Mesothelial cell of epicardium (in vitro differentiated cells): ENCODE measurements at regions not wholly inside any gene's neighbourhood (a gene's known extent, or its start where the extent isn't known, plus 50 kb on each side); places are given as distances from the start of the nearest gene placed in this dataset.

Experiments
- DNase-seq, 2 experiments: peaks; one replicate each; pipeline ENCODE4 v3.0.0; 2021; ENCODE audit warnings: low spot score in 2 of 2; ENCODE audit not compliant: unreplicated experiment in 2 of 2
- H3K27ac Mint-ChIP-seq: 2 replicates; pipeline ENCODE4 v1.8.0; 2021; ENCODE audit warnings: mixed read lengths
- H3K27me3 Mint-ChIP-seq: 2 replicates; pipeline ENCODE4 v1.8.0; 2021; ENCODE audit warnings: low read depth, mixed read lengths
- H3K36me3 Mint-ChIP-seq: 2 replicates; pipeline ENCODE4 v1.8.0; 2021; ENCODE audit warnings: mixed read lengths
- H3K4me1 Mint-ChIP-seq: 2 replicates; pipeline ENCODE4 v1.8.0; 2021; ENCODE audit warnings: mixed read lengths
- H3K4me3 Mint-ChIP-seq: 2 replicates; pipeline ENCODE4 v1.8.0; 2021; ENCODE audit warnings: mild to moderate bottlenecking, moderate library complexity, mixed read lengths
- H3K9me3 Mint-ChIP-seq: 2 replicates; pipeline ENCODE4 v1.8.0; 2021; ENCODE audit warnings: mixed read lengths
- TF ChIP-seq, protein P1 (sequence below): fragments of 200-600 bp; sonication (generic); IDR thresholded peaks from one replicate; pipeline ENCODE4 v1.5.0; 2021; ENCODE audit warnings: antibody characterized with exemption; ENCODE audit not compliant: unreplicated experiment

DNA sequence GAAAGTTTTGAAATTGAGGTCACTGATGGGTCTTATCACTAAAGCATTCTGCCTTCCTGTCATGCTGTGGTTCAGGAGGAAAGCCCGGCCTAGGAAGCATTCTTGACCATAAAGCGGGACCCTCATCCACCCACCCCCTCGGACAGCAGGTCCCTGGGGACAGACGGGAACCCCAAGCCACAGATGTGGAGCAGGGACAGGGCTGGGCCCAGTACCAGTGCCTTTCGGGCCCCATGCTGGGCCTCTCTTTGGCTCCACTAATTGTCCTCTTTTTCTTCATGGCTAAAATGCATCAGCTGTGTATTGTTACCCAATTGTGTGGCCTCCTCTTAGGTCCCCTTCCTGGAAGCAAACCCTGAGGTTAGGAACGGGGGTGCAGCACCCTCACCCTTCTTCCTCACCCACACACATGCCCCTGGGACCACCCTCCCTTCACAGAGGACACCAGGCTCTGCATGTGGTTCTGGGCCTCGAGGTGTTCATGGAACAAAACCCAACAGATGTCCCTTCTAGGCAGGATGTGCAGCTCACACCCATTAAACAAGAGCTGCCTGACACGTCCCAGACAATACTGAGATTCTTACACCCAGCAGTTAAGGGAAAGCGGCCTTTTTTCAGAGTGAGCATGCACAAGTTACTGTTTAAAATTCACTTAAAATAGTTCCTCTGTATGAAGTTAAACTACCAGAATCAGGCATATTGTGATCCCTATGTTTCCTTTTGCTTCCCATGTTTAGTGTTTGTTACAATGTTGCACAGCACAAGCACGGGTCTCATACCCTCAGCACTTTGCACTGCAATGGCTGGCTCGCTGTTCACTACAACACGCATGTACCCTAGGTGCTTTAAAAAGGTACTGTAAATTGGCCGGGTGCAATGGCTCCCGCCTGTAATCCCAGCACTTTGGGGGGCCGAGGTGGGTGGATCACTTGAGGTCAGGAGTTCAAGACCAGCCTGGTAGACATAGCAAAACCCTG, 807.6 kb downstream of the BRD1 start:
- no peaks in the 10 kb centered on the region for H3K9me3 Mint-ChIP-seq
- TF ChIP-seq, protein P1, sequence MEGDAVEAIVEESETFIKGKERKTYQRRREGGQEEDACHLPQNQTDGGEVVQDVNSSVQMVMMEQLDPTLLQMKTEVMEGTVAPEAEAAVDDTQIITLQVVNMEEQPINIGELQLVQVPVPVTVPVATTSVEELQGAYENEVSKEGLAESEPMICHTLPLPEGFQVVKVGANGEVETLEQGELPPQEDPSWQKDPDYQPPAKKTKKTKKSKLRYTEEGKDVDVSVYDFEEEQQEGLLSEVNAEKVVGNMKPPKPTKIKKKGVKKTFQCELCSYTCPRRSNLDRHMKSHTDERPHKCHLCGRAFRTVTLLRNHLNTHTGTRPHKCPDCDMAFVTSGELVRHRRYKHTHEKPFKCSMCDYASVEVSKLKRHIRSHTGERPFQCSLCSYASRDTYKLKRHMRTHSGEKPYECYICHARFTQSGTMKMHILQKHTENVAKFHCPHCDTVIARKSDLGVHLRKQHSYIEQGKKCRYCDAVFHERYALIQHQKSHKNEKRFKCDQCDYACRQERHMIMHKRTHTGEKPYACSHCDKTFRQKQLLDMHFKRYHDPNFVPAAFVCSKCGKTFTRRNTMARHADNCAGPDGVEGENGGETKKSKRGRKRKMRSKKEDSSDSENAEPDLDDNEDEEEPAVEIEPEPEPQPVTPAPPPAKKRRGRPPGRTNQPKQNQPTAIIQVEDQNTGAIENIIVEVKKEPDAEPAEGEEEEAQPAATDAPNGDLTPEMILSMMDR, result no peak
- peaks cover 9% of the 10 kb centered on the region for H3K27me3 Mint-ChIP-seq
- no peaks in the 10 kb centered on the region for H3K36me3 Mint-ChIP-seq
- no peak overlapping the region for H3K27ac Mint-ChIP-seq
- peak in 1 of 2 experiments; percentile 22 for DNase-seq
- no peaks in the 10 kb centered on the region for H3K4me1 Mint-ChIP-seq
- no peak overlapping the region for H3K4me3 Mint-ChIP-seq

DNA sequence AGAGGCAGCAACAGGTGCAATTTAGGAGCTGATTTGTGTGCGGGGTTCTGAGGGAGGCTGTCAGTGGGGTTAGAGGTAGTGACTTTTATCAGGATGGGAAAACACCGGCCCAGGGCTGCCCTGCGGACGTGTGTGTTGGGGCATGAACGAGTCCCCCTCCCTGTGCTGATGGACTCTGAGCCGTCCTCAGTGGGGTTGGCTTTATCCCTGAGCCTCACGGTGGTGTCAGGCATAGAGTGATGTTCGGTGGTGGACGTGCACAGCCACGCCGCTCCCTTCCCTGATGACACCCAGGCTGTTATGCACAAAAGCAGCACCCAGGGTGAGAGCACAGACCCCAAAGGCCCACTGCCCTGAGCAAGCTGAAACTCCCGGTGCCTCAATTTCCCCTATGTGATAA, 809.1 kb downstream of the BRD1 start:
- peaks cover 7% of the 10 kb centered on the region for H3K27me3 Mint-ChIP-seq
- no peaks in the 10 kb centered on the region for H3K36me3 Mint-ChIP-seq
- peak in 1 of 2 experiments; percentile 32 for DNase-seq
- no peak overlapping the region for H3K27ac Mint-ChIP-seq
- no peak overlapping the region for H3K4me3 Mint-ChIP-seq
- peaks cover 4% of the 10 kb centered on the region for H3K4me1 Mint-ChIP-seq
- TF ChIP-seq, protein P1, result no peak
- no peaks in the 10 kb centered on the region for H3K9me3 Mint-ChIP-seq

DNA sequence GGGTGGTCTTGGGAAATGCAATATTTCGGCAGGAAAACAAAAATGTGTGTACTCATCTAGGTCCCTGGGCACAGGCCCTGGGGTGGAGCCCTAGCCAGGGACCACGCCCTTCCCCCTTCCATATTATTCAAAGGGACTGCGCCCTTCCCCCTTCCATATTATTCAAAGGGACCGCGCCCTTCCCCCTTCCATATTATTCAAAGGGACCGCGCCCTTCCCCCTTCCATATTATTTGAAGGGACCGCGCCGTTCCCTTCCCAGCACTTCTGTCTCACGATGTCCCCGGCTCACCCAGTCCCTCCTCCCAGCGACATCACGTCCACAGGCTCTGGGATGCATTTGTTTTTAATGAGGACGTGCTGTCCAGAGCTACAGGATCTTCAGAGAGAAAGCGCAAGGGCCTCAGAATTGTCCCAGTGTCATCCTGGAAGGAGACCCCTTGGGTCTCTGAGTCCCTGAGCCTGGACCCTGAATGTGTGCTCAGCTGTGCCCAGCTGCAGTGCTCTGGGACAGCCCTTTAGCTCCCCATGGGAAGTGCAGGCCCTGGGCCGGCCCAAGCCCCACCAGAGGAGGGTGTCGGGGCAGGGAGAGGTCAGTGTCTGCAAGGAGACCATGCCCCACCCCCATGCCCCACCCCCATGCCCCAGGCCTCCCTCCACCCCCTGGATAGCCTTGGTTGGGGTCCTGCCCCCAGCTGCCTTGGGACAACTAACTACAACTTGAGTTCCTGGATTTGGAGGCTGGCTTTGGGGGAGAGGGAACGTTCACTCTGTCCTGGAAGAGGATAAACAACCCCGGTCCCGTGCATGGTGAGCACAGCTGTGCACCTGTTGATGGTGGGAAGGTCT, 810.0 kb downstream of the BRD1 start:
- DNase-seq, result peak in 1 of 2 experiments; percentile 24
- H3K4me1 Mint-ChIP-seq, result peaks cover 4% of the 10 kb centered on the region
- H3K27me3 Mint-ChIP-seq, result peaks cover 7% of the 10 kb centered on the region
- no peaks in the 10 kb centered on the region for H3K36me3 Mint-ChIP-seq
- TF ChIP-seq, protein P1, result no peak
- no peak overlapping the region for H3K4me3 Mint-ChIP-seq
- no peak overlapping the region for H3K27ac Mint-ChIP-seq
- H3K9me3 Mint-ChIP-seq, result no peaks in the 10 kb centered on the region

DNA sequence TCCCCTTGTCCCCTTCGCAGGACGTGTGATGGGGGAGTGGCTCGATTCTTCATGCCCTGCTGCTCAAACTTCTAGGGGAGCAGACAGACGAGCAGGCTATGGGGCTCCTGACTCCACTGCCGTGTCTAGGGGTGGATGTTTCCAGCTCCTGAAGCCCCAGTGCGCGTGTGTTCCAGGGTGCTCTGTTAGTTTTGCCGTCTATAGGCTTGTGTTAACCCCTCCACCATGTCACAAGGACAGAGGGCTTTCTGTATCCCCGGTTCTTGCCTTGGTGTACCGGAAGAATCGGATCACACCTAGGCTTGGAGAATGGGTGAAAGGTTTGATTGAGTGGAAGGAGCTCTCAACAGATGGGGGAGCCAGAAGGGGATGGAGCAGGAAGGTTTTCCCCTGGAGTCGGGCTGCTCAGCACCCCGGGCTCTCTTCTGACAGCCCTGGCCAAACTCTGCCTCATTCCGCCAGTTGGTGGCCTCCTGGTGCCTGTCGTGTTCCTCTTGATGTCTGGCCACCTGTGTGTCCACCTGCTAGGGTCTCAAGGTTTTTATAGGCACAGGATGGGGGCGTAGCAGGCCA, 810.7 kb downstream of the BRD1 start:
- Mint-ChIP-seq H3K27me3 (peaks cover 2% of the 10 kb centered on the region), H3K27ac (no peak overlapping the region), H3K9me3 (no peaks in the 10 kb centered on the region), H3K36me3 (no peaks in the 10 kb centered on the region), H3K4me1 (peaks cover 4% of the 10 kb centered on the region), H3K4me3 (no peak overlapping the region)
- peak in 1 of 2 experiments; percentile 26 for DNase-seq
- TF ChIP-seq, protein P1, result no peak

DNA sequence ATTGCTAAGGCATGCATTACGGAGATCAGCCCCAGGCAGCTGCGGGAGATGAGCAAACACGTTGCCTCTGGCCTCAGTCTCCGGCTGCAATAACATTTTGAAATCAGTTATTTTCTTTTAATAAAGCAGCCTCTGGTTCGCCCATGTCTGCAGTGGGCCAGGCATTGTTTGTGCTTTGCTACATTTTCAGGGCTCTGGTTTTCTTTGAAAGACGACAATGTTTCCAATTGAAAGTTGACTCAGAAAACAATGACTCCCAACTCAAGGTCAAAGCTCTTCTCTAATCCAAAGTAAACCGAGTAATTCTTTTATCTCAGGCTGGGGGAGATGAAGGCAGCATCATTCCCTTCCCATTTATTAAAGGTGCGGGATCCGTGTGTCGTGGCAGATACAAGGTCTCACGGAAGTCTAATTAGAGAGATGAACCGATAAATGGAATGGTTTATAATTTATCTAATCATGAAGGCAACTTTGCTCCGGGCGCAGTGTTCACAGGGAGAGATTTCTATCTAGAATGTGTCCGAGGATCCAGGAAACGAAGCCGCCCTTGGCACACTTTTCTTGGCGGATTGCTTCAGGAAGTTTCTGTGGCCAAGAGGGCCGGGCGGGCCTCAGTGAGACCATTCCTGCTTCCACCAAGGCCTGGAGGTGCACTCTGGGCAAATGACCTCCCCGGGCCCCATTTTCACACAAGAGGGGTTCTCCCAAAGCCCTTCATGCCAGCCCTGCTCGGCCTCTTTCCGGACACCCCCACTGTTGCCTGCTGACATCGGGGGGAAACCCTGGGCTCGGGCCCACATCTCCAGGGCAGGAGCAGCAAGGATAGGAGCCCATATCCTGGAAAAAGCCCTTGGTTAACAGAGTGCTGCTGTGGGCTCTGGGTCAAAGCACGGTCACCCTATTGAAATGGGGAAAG, 811.4 kb downstream of the BRD1 start:
- peaks cover 4% of the 10 kb centered on the region for H3K4me1 Mint-ChIP-seq
- no peak overlapping the region for H3K27ac Mint-ChIP-seq
- peak in 1 of 2 experiments; percentile 21 for DNase-seq
- no peaks in the 10 kb centered on the region for H3K9me3 Mint-ChIP-seq
- no peaks in the 10 kb centered on the region for H3K36me3 Mint-ChIP-seq
- TF ChIP-seq, protein P1, result no peak
- H3K27me3 Mint-ChIP-seq, result peaks cover 2% of the 10 kb centered on the region
- no peak overlapping the region for H3K4me3 Mint-ChIP-seq
